HG03135 (cell line): ENCODE measurements at regions not wholly inside any gene's neighbourhood (a gene's known extent, or its start where the extent isn't known, plus 50 kb on each side); places are given as distances from the start of the nearest gene placed in this dataset.
"Not testable (repeated sequence)": the region's sequence is repeated elsewhere in the genome, so short reads cannot be mapped to it uniquely, and the experiment has no call there.

ENCODE experiments used
- ATAC-seq: cut with Tn5 transposase; IDR thresholded peaks from one replicate; pipeline ENCODE4 v1.9.1; 2021; ENCODE audit warnings: mild to moderate bottlenecking, moderate library complexity; ENCODE audit not compliant: unreplicated experiment

- peak; percentile 97 for ATAC-seq
These were observed 141.5 kb downstream of the GABRG2 start for GRCh38 chr5:162209005-162209605.

GRCh38 chr5:162214551-162214950 is 147.0 kb downstream of the GABRG2 start:
- no peak for ATAC-seq

DNA sequence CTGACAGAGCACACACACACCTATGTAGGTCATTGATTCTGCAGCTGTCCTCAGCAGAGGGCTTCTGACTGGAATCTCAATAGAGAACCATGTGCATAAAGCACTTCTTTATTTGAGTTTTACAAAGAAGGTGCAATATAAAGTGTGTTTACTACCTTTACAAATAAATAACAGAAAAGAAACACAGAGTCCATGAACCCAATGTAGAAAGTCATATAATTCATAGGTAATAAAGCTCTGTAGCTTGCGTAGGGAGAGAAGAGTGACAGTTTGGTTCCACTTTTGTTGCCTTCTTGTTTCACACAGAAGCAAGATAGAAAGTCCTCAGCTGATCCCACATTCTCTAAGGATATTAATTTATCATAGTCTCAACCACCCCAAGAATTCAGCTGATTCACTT is 149.5 kb downstream of the GABRG2 start:
- ATAC-seq, result no peak

DNA sequence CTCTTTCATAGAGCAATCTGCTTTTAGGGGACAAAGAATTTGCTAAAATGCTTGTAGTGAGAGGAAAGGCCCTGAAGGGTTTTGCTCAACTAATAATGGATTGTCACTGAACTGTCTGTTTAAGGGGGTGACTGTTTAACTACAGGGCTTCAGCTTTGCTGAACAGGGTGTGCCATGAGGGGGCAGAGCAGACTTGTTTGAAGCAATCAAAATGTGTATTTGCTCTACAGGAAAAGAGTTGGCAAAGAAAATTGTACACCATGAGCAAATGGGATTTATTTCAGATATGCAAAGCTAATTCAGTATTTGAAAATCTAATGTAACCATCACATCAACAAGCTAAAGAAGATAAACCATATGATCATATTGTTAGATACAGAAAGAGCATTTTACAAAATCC is 154.3 kb downstream of the GABRG2 start:
- ATAC-seq, result no peak

DNA sequence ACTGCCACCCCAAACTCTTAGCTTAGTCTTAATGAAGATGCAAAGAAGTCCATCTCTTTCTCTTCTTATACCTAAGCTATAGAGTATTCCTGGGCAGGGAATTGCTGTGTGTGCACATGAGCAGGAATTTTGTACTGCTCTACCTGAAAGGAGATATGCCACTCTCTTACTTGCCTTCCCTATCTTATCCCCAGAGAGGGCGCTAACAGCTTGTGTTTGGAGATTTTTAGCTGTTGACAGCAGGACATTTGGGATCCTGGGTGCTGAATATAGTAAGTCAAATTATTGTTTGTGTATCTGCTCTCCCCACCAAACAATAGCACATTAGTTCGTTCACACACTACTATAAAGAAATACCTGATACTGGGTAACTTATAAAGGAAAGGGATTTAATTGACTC is 159.5 kb downstream of the GABRG2 start:
- ATAC-seq, result no peak

- ATAC-seq, result no peak
These were observed 162.8 kb downstream of the GABRG2 start for GRCh38 chr5:162230348-162230747.

- no peak for ATAC-seq
These were observed 163.9 kb downstream of the GABRG2 start for GRCh38 chr5:162231522-162231921.

- ATAC-seq, result no peak
These were observed 173.2 kb downstream of the GABRG2 start for GRCh38 chr5:162240734-162241133.

DNA sequence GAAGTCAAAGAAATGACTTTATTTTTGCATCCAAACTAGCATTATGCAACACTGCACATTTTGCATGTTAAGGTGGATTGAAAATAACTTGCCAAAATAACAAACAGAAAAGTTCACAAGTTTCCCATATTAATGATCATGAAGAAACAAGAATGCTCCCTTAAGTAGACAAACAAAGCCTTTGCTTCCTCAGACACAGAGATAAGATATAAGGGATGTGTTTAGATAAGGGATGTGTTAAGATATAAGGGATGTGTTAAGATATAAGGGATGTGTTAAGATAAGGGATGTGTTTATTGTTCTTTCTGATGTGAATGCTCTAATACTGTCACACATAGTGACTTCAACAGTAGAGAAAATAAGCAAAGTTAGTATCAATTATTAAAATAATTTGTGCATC is 174.8 kb downstream of the GABRG2 start:
- ATAC-seq, result no peak

DNA sequence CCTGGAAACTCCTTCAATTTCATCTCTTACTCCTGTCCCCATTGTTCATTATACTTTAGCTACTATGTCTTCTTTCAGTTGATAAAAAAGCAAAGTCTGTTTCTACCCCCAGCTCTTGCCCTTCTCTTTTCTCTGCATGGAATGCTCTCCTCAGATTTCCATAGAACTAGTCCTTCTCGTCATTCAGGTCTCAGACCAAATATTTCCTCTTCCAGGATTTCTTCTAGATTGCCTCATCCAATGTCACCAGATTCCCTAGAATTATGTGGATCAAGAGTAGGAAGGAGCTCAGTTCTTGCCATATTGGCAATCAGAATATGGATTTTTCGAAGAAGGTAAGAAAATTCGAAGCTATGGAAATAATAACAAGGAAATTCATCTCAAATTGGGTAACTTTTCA is 176.1 kb downstream of the GABRG2 start:
- no peak for ATAC-seq

- ATAC-seq, result peak; percentile 67
These were observed 180.6 kb downstream of the GABRG2 start for GRCh38 chr5:162248107-162248713.

DNA sequence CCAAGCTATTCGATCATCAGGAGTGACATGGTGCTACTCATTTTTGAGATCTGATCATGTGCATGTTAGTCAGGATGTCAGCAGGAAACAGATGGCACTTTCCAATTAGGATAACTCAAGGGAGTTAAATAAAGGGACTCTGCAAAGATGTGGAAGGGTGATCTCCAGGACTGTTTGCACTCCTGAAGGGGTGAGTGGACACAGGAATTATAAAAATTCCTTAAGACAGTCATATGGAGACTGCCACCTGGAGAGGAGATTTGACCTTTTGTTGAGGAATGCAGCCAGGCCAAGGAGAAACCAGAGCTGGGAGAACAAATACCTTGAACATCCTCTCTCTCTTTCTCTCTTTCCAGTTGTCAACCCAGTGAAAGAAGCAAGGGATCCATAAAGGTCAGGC is 189.1 kb downstream of the GABRG2 start:
- ATAC-seq, result no peak

- ATAC-seq, result peak; percentile 72
These were observed 201.3 kb downstream of the GABRG2 start for GRCh38 chr5:162268694-162269481.

DNA sequence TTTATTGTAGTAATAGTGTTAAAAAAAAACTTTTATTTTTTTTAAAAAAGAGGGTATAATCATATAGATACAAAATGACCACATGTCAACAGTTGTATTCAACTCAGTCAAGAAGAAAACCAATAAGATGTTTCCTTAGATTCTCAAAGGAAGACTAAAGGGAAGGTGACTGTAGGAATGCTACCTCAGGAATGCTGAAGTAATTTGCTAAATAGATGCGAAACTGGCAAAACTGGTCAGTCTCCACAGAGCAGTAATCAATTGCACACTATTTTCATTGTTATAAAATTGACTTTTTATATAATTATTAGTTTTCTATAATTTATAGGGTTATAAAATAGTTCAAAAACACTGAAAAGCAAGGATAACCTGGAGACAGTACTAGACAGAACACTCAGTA is 204.8 kb downstream of the GABRG2 start:
- ATAC-seq, result no peak

DNA sequence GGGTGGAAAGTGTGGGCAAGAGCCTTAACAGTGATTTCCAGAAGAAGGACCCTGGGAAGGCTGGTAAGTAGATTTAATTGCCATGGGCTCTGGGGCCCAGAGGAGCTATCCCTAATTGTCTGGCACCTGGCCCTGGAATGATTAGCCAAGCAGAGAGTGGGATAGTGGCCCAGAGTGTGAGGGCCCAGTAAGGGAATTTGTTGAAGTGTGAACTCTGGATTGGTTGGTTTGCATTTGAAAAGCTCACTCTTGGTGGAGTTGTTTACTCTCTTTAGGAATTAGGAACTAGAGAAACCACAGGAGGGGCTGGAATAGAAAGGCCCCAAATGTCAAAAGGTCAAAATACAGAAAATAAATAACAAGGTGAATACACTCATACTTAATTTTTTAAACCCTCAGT is 207.1 kb downstream of the GABRG2 start:
- no peak for ATAC-seq

DNA sequence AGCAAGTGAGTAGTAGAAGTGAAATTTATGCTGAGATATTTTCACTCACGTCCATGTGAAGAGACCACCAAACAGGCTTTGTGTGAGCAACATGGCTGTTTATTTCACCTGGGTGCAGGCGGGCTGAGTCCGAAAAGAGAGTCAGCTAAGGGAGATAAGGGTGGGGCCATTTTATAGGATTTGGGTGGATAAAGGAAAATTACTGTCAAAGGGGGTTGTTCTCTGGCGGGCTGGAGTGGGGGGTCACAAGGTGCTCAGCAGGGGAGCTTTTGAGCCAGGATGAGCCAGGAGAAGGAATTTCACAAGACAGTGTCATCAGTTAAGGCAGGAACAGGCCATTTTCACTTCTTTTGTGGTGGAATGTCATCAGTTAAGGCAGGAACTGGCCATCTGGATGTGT is 207.8 kb downstream of the GABRG2 start:
- ATAC-seq, result not testable (repeated sequence)

GRCh38 chr5:162282191-162282590 is 214.6 kb downstream of the GABRG2 start:
- ATAC-seq, result no peak

DNA sequence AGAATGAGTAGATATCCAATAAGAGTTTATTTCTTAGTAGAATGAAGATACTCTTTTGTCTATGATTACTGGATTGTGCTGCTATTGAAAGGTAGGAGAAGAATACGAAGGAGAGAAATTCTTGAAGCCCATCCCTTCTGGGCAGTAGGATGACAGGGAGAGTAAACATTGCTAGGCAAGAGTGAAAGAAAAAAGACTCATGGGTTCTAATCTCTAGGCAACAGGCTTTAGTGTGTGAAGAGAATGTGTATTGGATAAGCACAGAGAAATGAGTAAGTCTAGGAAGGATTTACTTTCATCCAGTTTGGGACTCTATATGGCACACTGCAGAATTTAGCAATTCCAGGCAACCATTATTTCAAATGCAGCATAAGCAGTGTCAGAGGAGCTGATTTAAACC is 216.0 kb downstream of the GABRG2 start:
- ATAC-seq, result no peak

DNA sequence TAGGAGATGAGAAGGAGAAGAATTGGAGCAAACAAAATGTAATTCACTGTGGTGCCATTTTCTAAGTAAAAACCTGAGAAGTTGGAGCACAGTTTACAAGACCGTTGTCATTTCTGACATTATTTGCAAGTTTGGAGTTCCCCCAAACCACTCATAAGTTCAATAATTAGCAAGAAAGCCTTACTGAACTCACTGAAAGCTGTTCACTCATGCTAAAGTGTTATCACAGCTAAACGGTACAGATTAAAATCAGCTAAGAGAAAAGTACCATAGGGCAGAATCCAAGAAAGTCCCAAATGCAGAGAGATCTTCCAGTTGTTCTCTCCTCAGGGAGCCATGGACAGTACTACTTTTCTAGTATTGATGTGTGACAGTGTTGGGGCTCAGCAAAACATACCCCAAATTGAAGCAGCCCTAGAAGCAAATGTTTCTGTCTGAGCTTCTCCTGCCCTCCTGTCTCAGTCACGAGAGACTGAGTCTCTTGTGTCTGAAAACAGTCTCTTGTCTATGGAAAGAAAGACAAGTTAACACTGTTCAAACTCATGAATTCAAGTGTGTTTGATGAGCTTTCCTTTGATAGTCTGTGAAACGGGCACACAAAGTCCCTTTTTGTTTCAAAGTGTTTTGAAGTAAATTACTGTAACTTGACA is 221.2 kb downstream of the GABRG2 start:
- peak; percentile 84 for ATAC-seq

DNA sequence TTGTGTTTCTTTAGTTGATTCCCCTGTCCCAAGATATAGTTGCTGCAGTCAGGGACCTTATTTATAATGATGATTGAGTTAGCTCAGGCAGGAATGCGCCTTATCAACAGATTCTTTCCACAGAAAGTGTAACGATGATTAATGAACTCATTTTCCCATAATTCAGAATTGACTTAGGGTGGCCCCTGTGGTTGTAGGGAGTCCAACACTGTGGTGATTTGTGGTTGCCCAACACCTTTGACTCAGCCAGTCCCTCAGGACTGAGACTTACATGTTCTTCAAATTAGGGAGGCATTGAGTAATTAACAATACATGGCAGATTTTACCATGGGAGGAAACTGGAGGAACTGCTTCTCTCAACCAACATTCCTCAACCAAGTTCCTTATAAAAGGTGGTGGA is 221.9 kb downstream of the GABRG2 start:
- no peak for ATAC-seq

- ATAC-seq, result no peak
These were observed 232.2 kb downstream of the GABRG2 start for GRCh38 chr5:162299793-162300192.

GRCh38 chr5:162301356-162301755 is 233.8 kb downstream of the GABRG2 start:
- no peak for ATAC-seq
